GM23338 (cell line): ENCODE measurements at regions not wholly inside any gene's neighbourhood (a gene's known extent, or its start where the extent isn't known, plus 50 kb on each side); places are given as distances from the start of the nearest gene placed in this dataset.
A peak's percentile ranks its signal among the peaks of the same experiment; 100 is the strongest.
"Not testable (repeated sequence)": the region's sequence is repeated elsewhere in the genome, so short reads cannot be mapped to it uniquely, and the experiment has no call there.

Experiments used
- ATAC-seq: fragments of 200-7000 bp; cut with Tn5 transposase; 3 replicates; pipeline ENCODE4 v1.9.1; 2020
- DNase-seq: peaks from one replicate; pipeline ENCODE4 v3.0.0-alpha.2; 2015; ENCODE audit warnings: low spot score
- H2AFZ ChIP-seq: fragments of 200-600 bp; sonication (generic); 2 replicates; pipeline ENCODE4 v1.8.0; 2016; ENCODE audit warnings: antibody characterized with exemption, mild to moderate bottlenecking, moderate library complexity
- H3F3A ChIP-seq: fragments of 200-600 bp; sonication (generic); replicated peaks from 2 replicates; pipeline ENCODE4 v1.8.0; 2017; ENCODE audit warnings: antibody characterized with exemption, mixed run types, low read depth
- H3K27ac ChIP-seq: fragments of 200-600 bp; sonication (generic); 2 replicates; pipeline ENCODE4 v1.6.1; 2016; ENCODE audit warnings: low read depth
- H3K27me3 ChIP-seq: fragments of 200-600 bp; sonication (generic); 2 replicates; pipeline ENCODE4 v1.8.0; 2016; ENCODE audit warnings: mild to moderate bottlenecking, mixed run types, moderate library complexity; ENCODE audit not compliant: insufficient read depth
- H3K36me3 ChIP-seq: fragments of 200-600 bp; sonication (generic); 2 replicates; pipeline ENCODE4 v1.8.0; 2016; ENCODE audit warnings: mild to moderate bottlenecking; ENCODE audit not compliant: insufficient read depth
- H3K4me1 ChIP-seq: fragments of 200-600 bp; sonication (generic); 2 replicates; pipeline ENCODE4 v1.8.0; 2016; ENCODE audit warnings: mild to moderate bottlenecking, moderate library complexity; ENCODE audit not compliant: insufficient read depth
- H3K4me2 ChIP-seq: fragments of 200-600 bp; sonication (generic); 2 replicates; pipeline ENCODE4 v1.7.1; 2017; ENCODE audit warnings: mixed run types
- H3K4me3 ChIP-seq: fragments of 200-600 bp; sonication (generic); 2 replicates; pipeline ENCODE4 v1.6.1; 2016; ENCODE audit warnings: mixed run types
- H3K79me2 ChIP-seq: fragments of 200-600 bp; sonication (generic); replicated peaks from 2 replicates; pipeline ENCODE4 v1.8.0; 2017; ENCODE audit warnings: mild to moderate bottlenecking; ENCODE audit not compliant: insufficient read depth
- H3K9me2 ChIP-seq: fragments of 200-600 bp; sonication (generic); 2 replicates; pipeline ENCODE4 v1.8.0; 2017; ENCODE audit not compliant: insufficient read depth
- H4K20me1 ChIP-seq: fragments of 200-600 bp; sonication (generic); replicated peaks from 2 replicates; pipeline ENCODE4 v1.8.0; 2017; ENCODE audit warnings: mild to moderate bottlenecking; ENCODE audit not compliant: insufficient read depth
- H3K27ac Mint-ChIP-seq: 2 replicates; pipeline ENCODE4 v1.8.0; 2020; ENCODE audit warnings: inconsistent platforms, mild to moderate bottlenecking, moderate library complexity, mixed read lengths
- H3K27me3 Mint-ChIP-seq: 3 replicates; pipeline ENCODE4 v1.8.0; 2022; ENCODE audit warnings: low read depth, mild to moderate bottlenecking, moderate library complexity, mixed read lengths, inconsistent platforms; ENCODE audit not compliant: insufficient read depth, poor library complexity
- H3K36me3 Mint-ChIP-seq: 3 replicates; pipeline ENCODE4 v1.8.0; 2021; ENCODE audit warnings: low read depth, mild to moderate bottlenecking, inconsistent platforms, moderate library complexity, mixed read lengths
- H3K4me1 Mint-ChIP-seq: 3 replicates; pipeline ENCODE4 v1.8.0; 2020; ENCODE audit warnings: mild to moderate bottlenecking, inconsistent platforms, mixed read lengths
- H3K4me3 Mint-ChIP-seq: 3 replicates; pipeline ENCODE4 v1.8.0; 2021; ENCODE audit warnings: moderate library complexity, mild to moderate bottlenecking, inconsistent platforms, mixed read lengths
- H3K9me3 Mint-ChIP-seq: 3 replicates; pipeline ENCODE4 v1.8.0; 2020; ENCODE audit warnings: moderate library complexity, mild to moderate bottlenecking, inconsistent platforms, mixed read lengths
- EZH2 ChIP-seq: fragments of 200-600 bp; sonication (generic); IDR thresholded peaks from one replicate; pipeline ENCODE4 v1.8.0; 2017; ENCODE audit warnings: antibody characterized with exemption, mild to moderate bottlenecking, low read depth; ENCODE audit not compliant: unreplicated experiment
- JUNB ChIP-seq: IDR thresholded peaks from one replicate; pipeline ENCODE4 v1.6.1; 2016; ENCODE audit warnings: antibody characterized with exemption; ENCODE audit not compliant: unreplicated experiment
- POLR2AphosphoS5 ChIP-seq: IDR thresholded peaks from 2 replicates; pipeline ENCODE4 v1.6.1; 2016; ENCODE audit warnings: antibody characterized with exemption, low read depth
- STAT1 ChIP-seq: IDR thresholded peaks from one replicate; pipeline ENCODE4 v1.6.1; 2016; ENCODE audit warnings: antibody characterized with exemption; ENCODE audit not compliant: unreplicated experiment
- ZNF331 ChIP-seq: fragments of 250-450 bp; sonication (Bioruptor Pico); IDR thresholded peaks from 2 replicates; pipeline ENCODE4 v1.5.0; 2020; ENCODE audit warnings: low read depth, mild to moderate bottlenecking, moderate library complexity
- TF ChIP-seq, protein P1 (sequence below): IDR thresholded peaks from one replicate; pipeline ENCODE4 v1.6.1; 2018; ENCODE audit warnings: antibody characterized with exemption; ENCODE audit not compliant: unreplicated experiment

DNA sequence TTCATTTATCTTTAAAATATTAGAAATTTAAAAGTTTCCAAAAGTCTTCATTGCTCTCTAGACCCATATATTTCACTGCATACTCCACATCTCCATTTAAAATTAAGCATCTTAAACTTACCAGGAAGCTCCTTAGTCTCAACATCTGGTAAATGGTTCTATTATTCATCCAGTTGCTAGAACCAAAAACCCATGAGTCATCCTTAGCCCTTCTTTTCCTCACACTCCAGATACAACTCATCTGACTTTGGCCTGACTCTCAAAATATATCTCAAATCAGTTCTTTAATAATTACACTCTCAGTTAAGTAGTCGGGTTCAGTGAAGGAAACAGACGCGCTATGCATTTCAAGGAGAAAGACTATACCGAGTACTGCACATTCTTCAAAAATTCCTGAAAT is 110.2 kb upstream of the COX7C start:
- ATAC-seq, result no peak
- Histone ChIP-seq H3K9me2 (no peaks in the 10 kb centered on the region), H3K79me2 (no peaks in the 10 kb centered on the region), H2AFZ (peak overlapping the region; percentile 75; the same call in 1 of the 2 replicates), H3K4me1 (no peaks in the 10 kb centered on the region), H3K27me3 (no peaks in the 10 kb centered on the region), H3K4me3 (no peak overlapping the region), H4K20me1 (no peaks in the 10 kb centered on the region), H3K27ac (no peak overlapping the region), H3K4me2 (no peak overlapping the region), H3K36me3 (no peaks in the 10 kb centered on the region), H3F3A (no peaks in the 10 kb centered on the region)
- H3K4me3 Mint-ChIP-seq, result no peak overlapping the region
- H3K36me3 Mint-ChIP-seq, result peaks cover 4% of the 10 kb centered on the region; the same call in 2 of the 3 replicates
- peaks cover 8% of the 10 kb centered on the region for H3K9me3 Mint-ChIP-seq
- H3K27me3 Mint-ChIP-seq, result no peaks in the 10 kb centered on the region
- DNase-seq, result no peak
- TF ChIP-seq, protein P1, sequence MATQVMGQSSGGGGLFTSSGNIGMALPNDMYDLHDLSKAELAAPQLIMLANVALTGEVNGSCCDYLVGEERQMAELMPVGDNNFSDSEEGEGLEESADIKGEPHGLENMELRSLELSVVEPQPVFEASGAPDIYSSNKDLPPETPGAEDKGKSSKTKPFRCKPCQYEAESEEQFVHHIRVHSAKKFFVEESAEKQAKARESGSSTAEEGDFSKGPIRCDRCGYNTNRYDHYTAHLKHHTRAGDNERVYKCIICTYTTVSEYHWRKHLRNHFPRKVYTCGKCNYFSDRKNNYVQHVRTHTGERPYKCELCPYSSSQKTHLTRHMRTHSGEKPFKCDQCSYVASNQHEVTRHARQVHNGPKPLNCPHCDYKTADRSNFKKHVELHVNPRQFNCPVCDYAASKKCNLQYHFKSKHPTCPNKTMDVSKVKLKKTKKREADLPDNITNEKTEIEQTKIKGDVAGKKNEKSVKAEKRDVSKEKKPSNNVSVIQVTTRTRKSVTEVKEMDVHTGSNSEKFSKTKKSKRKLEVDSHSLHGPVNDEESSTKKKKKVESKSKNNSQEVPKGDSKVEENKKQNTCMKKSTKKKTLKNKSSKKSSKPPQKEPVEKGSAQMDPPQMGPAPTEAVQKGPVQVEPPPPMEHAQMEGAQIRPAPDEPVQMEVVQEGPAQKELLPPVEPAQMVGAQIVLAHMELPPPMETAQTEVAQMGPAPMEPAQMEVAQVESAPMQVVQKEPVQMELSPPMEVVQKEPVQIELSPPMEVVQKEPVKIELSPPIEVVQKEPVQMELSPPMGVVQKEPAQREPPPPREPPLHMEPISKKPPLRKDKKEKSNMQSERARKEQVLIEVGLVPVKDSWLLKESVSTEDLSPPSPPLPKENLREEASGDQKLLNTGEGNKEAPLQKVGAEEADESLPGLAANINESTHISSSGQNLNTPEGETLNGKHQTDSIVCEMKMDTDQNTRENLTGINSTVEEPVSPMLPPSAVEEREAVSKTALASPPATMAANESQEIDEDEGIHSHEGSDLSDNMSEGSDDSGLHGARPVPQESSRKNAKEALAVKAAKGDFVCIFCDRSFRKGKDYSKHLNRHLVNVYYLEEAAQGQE, result no peak
- no peak for TF ChIP-seq POLR2AphosphoS5
- no peak overlapping the region for H3K27ac Mint-ChIP-seq
- H3K4me1 Mint-ChIP-seq, result no peaks in the 10 kb centered on the region; the same call in 2 of the 3 replicates

DNA sequence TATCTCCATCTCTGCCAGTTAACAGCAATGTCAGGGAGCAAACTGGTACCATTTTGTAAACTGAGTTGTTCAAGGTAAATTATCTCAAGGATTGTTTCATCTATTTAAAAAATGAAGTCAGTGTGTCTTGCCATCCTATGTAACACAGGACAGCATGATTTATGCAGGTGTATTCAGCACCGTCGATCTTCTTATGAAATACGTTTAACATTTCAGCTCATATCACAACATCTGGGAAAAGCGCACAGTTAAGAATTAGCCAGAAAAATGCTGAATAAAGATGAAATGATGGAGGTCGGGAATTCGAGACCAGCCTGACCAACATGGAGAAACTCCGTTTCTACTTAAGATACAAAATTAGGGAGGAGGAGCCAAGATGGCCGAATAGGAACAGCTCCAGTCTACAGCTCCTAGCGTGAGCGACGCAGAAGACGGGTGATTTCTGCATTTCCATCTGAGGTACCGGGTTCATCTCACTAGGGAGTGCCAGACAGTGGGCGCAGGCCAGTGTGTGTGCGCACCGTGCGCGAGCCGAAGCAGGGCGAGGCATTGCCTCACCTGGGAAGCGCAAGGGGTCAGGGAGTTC is 107.3 kb upstream of the COX7C start:
- H4K20me1 ChIP-seq, H3K36me3 Mint-ChIP-seq, H3F3A ChIP-seq, H3K4me3 ChIP-seq, H3K27me3 ChIP-seq, H3K9me2 ChIP-seq, H3K9me3 Mint-ChIP-seq, H3K27me3 Mint-ChIP-seq, H3K27ac Mint-ChIP-seq, H3K4me2 ChIP-seq, H3K4me1 ChIP-seq, H3K36me3 ChIP-seq, H3K4me1 Mint-ChIP-seq, H3K4me3 Mint-ChIP-seq, H3K27ac ChIP-seq, ATAC-seq, DNase-seq, H3K79me2 ChIP-seq: not testable (repeated sequence)
- peak overlapping the region; percentile 87 for H2AFZ ChIP-seq

DNA sequence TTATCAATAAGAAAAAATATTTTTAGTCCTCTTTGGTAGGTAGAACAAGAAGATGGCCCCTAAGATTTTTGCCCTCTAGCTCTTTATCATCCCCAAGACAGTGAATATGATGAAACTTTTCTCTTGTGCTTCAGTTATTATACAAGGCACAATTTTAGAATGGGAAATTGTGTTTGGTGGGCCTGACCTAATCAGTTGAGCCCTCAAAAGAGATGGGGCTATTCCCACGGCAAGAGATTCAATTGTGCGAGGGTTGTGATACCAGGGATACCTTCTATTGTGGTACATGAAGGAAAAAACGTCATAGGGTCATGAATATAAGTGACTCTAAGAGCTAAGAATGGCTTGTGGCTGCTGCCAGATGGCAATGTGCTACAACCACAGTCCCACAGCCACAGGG is 94.0 kb upstream of the COX7C start:
- H3K36me3 ChIP-seq, result no peaks in the 10 kb centered on the region
- H3K4me3 Mint-ChIP-seq, result no peak overlapping the region
- H2AFZ ChIP-seq, result no peak overlapping the region
- H4K20me1 ChIP-seq, result no peaks in the 10 kb centered on the region
- no peak overlapping the region for H3K4me3 ChIP-seq
- peaks cover 3% of the 10 kb centered on the region; the same call in 2 of the 3 replicates for H3K36me3 Mint-ChIP-seq
- no peaks in the 10 kb centered on the region for H3K79me2 ChIP-seq
- peaks cover 16% of the 10 kb centered on the region for H3K4me1 ChIP-seq
- H3K9me2 ChIP-seq, result no peaks in the 10 kb centered on the region
- no peak overlapping the region for H3K27ac Mint-ChIP-seq
- H3F3A ChIP-seq, result no peaks in the 10 kb centered on the region
- TF ChIP-seq JUNB (no peak), ZNF331 (no peak), EZH2 (no peak), STAT1 (no peak)
- ATAC-seq, result no peak
- H3K27me3 Mint-ChIP-seq, result peaks cover 5% of the 10 kb centered on the region
- peaks cover 14% of the 10 kb centered on the region for H3K4me1 Mint-ChIP-seq
- peaks cover 12% of the 10 kb centered on the region; the same call in 2 of the 3 replicates for H3K9me3 Mint-ChIP-seq
- H3K27ac ChIP-seq, result no peak overlapping the region
- no peak overlapping the region for H3K4me2 ChIP-seq
- H3K27me3 ChIP-seq, result no peaks in the 10 kb centered on the region
- no peak for DNase-seq
